ENCODE measurements at regions not wholly inside any gene's neighbourhood (a gene's known extent, or its start where the extent isn't known, plus 50 kb on each side); places are given as distances from the start of the nearest gene placed in this dataset.

DNA sequence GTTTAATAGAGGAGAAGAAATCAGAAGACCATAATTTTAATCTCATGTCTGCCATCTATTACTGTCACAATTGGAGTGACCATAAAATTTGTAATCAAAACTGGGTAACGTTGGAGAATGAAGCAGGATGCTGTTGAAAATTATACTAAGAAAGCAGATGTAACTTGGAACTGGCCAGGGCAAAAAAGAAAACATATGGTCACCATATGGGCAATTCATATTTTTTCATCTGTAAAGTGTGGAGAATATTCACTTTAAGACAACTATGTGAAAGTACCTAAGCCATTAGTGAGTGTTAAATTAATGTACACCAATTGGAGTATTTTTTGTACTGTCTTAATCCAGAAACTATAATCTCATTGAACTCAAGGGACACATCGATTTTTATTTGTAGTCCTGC, 1008.0 kb downstream of the GLUD2 start:
- DNase-seq (ENCODE audit: low spot score): no peak
- in situ Hi-C loops (cut with MboI; ENCODE audit: low sequenced_read_pairs, unreplicated experiment): no loop called here
- TF ChIP-seq, protein P1, sequence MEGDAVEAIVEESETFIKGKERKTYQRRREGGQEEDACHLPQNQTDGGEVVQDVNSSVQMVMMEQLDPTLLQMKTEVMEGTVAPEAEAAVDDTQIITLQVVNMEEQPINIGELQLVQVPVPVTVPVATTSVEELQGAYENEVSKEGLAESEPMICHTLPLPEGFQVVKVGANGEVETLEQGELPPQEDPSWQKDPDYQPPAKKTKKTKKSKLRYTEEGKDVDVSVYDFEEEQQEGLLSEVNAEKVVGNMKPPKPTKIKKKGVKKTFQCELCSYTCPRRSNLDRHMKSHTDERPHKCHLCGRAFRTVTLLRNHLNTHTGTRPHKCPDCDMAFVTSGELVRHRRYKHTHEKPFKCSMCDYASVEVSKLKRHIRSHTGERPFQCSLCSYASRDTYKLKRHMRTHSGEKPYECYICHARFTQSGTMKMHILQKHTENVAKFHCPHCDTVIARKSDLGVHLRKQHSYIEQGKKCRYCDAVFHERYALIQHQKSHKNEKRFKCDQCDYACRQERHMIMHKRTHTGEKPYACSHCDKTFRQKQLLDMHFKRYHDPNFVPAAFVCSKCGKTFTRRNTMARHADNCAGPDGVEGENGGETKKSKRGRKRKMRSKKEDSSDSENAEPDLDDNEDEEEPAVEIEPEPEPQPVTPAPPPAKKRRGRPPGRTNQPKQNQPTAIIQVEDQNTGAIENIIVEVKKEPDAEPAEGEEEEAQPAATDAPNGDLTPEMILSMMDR (IDR thresholded peaks at IDR 0.05; ENCODE audit: borderline replicate concordance, control extremely low read depth, extremely low read depth, insufficient read depth, missing control alignments): no peak

DNA sequence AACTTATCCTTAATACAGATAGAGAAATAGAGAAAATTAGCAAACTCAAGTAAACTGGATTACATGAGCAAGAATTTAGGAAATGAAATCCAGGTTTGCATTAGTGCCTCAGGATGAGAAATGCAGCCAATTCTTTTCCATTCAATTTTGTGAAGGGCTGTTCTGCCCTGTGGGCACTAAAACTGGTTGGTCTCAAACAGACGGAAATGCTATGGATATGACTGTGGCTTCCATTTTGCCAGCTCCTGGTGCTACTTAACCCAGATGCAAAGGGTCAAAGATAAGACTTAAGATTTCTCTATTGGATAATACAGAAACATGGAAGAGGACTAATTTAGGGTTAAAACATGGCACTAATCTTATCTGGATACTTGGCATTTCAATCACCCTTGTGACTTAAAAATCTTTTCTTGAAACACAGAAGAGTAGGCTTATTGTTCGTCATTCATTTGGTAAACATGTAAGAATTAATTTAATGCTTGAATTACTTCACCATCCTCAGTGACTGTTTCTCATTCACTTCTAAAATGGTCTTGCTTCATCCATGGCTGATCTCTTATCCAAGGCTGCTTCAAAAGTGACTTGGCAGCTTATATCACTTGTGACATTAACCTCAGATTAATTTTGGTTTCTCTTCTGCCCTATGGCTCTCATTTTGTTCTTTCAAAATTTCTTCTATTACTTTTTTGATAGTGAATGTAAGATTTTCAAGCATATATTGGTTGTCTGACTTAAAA, 1008.7 kb downstream of the GLUD2 start:
- TF ChIP-seq, protein P1 (IDR thresholded peaks at IDR 0.05; ENCODE audit: borderline replicate concordance, control extremely low read depth, extremely low read depth, insufficient read depth, missing control alignments): no peak
- in situ Hi-C loops (cut with MboI; ENCODE audit: low sequenced_read_pairs, unreplicated experiment): no loop called here
- DNase-seq (ENCODE audit: low spot score): no peak

DNA sequence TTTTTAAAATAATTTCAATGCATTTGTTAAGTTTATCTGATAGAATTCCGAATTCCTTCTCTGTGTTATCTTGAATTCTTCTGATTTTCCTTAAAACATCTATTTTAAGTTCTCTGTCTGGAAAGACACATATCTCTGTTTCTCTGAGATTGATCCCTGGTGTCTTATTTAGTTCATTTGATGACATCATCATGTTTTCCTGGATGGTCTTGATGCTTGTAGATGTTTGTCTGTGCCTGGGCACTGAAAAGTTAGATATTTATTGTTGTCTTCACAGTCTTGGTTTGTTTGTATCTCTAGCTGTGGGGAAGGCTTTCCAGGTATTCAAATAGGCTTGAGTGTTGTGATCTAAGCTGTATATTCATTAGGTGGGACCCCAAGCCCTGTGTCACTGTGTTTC, 1028.8 kb downstream of the GLUD2 start:
- in situ Hi-C loops (cut with MboI; ENCODE audit: low sequenced_read_pairs, unreplicated experiment): no loop called here
- TF ChIP-seq, protein P1 (IDR thresholded peaks at IDR 0.05; ENCODE audit: borderline replicate concordance, control extremely low read depth, extremely low read depth, insufficient read depth, missing control alignments): no peak

DNA sequence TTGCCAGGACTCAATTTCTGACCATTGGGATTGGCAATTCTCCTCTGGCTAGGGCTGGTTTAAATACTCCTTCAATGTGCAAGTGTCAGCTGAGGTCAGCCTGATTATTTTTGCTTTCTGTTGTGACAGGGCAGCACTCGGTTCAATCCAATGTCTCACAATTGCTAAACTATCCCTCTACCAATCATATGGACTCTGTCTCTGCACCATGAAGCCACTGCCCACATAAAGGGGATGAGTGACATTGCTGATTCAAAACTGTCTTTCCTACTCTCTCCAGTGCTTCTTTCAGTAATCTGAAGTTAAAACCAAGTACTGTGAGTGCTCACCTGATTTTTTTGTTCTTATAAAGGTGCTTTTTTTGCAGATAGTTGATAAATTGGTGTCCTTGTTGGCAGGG, 1030.7 kb downstream of the GLUD2 start:
- TF ChIP-seq, protein P1 (IDR thresholded peaks at IDR 0.05; ENCODE audit: borderline replicate concordance, control extremely low read depth, extremely low read depth, insufficient read depth, missing control alignments): no peak
- no peak for DNase-seq (ENCODE audit: low spot score)
- in situ Hi-C loops (cut with MboI; ENCODE audit: low sequenced_read_pairs, unreplicated experiment): no loop called here

More for the DNA sequence above, 1028.8 kb downstream of the GLUD2 start:
- no peak for DNase-seq (ENCODE audit: low spot score)

DNA sequence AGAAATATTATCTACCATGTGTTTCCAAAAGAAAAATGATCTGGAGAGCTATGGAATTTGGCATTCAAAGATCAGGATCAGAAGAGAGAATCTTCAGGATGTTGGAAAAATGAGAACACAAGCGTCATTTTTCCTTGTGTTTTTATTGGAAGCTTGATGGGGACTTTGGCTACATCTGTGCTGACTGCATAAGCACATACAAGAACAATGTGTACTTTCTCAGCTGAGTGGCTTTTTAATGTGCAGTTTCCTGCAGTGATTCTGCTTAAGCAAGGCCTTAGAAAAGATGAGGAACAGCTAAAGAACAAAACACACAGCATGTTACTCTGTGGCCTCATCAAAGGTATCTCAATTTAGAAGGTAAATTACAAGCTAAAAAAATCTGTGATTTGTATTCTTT, 1039.9 kb downstream of the GLUD2 start:
- no peak for DNase-seq (ENCODE audit: low spot score)
- in situ Hi-C loops (cut with MboI; ENCODE audit: low sequenced_read_pairs, unreplicated experiment): no loop called here
- TF ChIP-seq, protein P1 (IDR thresholded peaks at IDR 0.05; ENCODE audit: borderline replicate concordance, control extremely low read depth, extremely low read depth, insufficient read depth, missing control alignments): no peak

DNA sequence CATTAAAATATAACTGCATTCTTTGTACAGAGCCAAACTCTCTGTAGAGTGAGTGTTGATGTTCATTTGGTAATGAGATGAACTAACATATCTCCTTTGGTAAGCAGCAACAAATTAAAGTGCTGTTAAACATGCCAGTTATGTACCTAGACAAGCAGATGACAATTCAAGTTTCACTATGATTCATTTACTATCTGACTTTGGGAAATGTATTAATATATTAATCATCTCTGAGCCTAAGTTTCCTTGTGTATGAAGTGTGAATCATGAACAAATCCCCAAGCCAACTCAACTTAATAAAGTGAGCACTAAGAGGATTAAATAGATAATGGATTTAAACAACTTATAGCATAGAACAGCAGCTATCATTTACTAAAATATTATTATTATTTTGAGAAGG, 1044.2 kb downstream of the GLUD2 start:
- no peak for DNase-seq (ENCODE audit: low spot score)
- TF ChIP-seq, protein P1 (IDR thresholded peaks at IDR 0.05; ENCODE audit: borderline replicate concordance, control extremely low read depth, extremely low read depth, insufficient read depth, missing control alignments): no peak
- in situ Hi-C loops (cut with MboI; ENCODE audit: low sequenced_read_pairs, unreplicated experiment): no loop called here
